OCI-LY1 (cell line): ENCODE measurements at regions not wholly inside any gene's neighbourhood (a gene's known extent, or its start where the extent isn't known, plus 50 kb on each side); places are given as distances from the start of the nearest gene placed in this dataset.

ENCODE experiments used
- EZH2 ChIP-seq: fragments of 200-600 bp; sonication (generic), shearing (Covaris generic); IDR thresholded peaks from 2 replicates; pipeline ENCODE4 v1.8.0; 2017; ENCODE audit warnings: borderline replicate concordance, mixed run types, mild to moderate bottlenecking, antibody characterized with exemption, low read length, moderate library complexity, mixed read lengths
- TF ChIP-seq, protein P1 (sequence below): fragments of 200-600 bp; sonication (generic), shearing (Covaris generic); IDR thresholded peaks from 2 replicates; pipeline ENCODE4 v1.5.1; 2017; ENCODE audit warnings: mild to moderate bottlenecking, antibody characterized with exemption, low read length, moderate library complexity, mixed read lengths

DNA sequence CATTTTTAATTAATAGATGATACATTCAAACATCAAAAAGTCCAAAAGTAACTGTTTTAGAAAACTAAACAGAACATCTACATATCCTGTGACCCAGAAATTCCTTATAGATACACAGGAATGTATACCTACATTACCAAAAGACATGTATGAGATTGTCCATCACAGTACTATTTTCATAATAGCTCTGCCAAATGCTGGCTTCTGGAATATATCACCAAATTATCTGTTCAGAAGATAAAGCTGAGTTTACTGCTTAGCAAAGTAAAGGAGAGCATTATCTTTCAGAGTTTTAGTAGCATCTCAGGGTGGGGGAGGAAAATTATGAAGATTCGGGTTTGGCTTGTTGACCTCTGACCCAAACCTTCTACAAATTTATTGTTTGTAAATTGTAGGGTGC is 368.9 kb upstream of the SLC7A11 start:
- TF ChIP-seq, protein P1, sequence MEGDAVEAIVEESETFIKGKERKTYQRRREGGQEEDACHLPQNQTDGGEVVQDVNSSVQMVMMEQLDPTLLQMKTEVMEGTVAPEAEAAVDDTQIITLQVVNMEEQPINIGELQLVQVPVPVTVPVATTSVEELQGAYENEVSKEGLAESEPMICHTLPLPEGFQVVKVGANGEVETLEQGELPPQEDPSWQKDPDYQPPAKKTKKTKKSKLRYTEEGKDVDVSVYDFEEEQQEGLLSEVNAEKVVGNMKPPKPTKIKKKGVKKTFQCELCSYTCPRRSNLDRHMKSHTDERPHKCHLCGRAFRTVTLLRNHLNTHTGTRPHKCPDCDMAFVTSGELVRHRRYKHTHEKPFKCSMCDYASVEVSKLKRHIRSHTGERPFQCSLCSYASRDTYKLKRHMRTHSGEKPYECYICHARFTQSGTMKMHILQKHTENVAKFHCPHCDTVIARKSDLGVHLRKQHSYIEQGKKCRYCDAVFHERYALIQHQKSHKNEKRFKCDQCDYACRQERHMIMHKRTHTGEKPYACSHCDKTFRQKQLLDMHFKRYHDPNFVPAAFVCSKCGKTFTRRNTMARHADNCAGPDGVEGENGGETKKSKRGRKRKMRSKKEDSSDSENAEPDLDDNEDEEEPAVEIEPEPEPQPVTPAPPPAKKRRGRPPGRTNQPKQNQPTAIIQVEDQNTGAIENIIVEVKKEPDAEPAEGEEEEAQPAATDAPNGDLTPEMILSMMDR, result no peak
- TF ChIP-seq EZH2, result no peak
